Head of caudate nucleus (tissue), 42 donors: ENCODE measurements at regions not wholly inside any gene's neighbourhood (a gene's known extent, or its start where the extent isn't known, plus 50 kb on each side); places are given as distances from the start of the nearest gene placed in this dataset.

ENCODE experiments used
- DNase-seq, 42 donors: peaks; one replicate each; pipeline versions ENCODE4 v3.0.0 to v3.0.0-alpha.2; 2020 to 2021; ENCODE audit warnings: mixed read lengths in 7 of 42
- intact Hi-C: fragments of 100-400 bp; cut with DNase I; formaldehyde crosslinking; loops from one replicate; pipeline ENCODE4 v1.15.0; 2022

DNA sequence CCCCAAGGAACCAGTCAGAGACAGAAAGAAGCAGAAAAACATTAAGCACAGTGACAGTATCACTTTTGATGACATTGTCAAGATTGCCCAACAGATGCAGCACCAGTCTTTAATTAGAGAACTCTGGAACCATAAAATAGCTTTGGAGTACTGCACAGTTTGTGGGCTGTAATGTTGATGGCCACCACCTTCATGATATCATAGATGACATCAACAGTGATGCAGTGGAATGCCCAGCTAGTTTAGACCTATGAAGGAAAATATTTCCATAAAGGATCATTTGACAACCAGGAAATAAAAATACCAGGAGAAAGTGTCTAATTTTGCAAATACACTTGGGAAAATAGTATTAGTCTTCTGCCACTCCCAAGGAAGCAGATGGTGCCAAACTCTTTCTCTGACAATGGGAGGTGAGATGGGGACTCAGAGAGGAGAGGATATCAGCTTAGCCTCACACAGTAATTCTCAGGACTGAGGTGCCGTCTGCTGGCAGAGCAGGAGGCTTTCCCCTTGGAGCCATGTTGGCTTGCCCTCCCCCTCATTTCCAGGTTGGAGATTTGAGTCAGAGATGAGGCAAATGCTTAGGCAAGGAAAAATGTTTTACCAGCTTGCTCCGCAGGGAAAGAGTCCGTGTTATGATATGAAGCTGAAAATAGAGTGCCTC is 107.5 kb upstream of the CELF4 start:
- DNase-seq, result peak in 7 of 42 donors; percentile 25 to 66 (median 33)
- intact Hi-C loops, result no loop called here

DNA sequence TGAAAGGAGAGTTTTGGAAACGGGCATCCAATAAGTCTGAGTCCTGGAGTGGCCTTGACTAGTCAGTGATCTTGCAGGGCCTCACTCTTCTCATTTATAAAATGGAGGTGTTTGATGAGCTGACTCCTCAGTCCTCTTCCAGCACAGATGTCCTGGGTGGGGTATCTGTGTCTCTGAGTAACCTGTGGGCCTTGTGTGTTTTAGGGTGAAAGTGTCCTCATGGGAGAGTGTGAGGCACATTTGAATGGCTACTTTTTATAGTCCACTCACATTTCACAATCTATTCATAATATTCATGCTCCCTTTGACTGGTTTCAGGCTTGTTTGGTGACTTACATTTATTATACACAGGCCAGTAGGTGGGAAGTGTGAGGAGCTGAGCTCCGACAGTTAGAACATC is 106.4 kb upstream of the CELF4 start:
- intact Hi-C loops, result no loop called here
- DNase-seq, result peak in 1 of 42 donors; percentile 24

DNA sequence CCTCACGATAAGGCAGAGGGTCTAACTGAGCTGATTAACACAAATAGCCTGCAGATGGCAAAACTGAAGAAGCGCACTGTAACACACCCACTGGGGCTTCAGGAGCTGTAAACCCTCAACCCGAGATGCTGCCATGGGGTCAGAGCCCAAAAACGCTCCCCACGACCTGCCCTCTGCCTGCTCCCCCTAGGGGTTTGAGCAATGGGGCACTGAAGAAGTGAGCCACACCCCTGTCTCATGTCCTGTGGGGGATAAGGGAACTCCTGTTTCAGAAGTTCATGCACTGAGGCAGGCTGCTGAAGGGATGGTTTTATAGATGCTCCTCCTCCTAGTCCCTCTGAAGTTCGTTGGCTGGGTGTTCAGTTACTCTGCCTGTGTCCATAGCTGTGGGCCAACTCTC is 105.9 kb upstream of the CELF4 start:
- intact Hi-C loops, result no loop called here
- peak in 1 of 42 donors; percentile 26 for DNase-seq

DNA sequence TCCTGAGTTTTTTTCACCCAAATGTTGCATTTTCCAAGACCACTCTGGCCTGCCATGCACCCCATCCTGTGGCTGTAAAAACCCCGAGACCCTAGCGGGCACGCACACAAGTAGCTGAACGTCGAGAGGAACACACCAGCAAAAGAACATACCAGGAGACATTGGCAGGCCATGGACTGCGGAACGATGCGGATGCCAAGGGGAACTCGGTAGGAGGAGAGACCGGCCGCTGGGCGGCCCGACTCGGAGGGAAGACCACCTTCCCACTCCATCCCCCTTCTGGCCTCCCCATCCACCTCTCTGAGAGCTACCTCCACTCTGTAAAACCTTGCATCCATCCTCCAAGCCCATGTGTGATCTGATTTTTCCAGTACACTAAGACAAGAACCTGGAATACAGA is 105.5 kb upstream of the CELF4 start:
- intact Hi-C loops, result no loop called here
- DNase-seq, result peak in 1 of 42 donors; percentile 34

DNA sequence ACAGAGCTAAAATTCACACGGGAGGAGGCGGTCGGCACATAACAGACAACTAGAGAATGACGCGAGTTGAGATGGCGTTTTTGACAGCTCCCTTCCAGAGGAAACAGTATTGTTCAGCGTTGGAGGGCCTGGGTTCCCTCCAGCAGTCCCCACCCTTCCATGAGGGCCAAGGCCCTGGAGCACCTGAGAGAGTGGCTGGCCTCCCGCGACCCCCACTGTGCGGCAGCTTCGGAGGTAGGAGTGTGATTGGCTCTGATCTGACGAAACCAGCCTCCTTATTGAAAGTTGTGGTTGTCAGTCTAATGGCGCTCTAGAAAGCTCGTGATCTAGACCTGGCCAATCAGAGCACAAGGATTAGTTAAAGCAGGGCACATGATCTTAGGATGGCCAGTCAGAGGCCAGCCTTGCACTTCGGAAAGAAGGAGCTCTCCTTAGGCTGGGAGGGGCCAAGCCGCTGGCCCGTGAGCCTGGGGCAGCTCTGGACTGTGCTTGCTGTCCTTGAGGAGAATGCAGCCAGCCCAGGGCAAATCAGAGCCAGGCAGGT is 104.5 kb upstream of the CELF4 start:
- peak in 5 of 42 donors; percentile 22 to 51 (median 40) for DNase-seq
- intact Hi-C loops, result no loop called here

DNA sequence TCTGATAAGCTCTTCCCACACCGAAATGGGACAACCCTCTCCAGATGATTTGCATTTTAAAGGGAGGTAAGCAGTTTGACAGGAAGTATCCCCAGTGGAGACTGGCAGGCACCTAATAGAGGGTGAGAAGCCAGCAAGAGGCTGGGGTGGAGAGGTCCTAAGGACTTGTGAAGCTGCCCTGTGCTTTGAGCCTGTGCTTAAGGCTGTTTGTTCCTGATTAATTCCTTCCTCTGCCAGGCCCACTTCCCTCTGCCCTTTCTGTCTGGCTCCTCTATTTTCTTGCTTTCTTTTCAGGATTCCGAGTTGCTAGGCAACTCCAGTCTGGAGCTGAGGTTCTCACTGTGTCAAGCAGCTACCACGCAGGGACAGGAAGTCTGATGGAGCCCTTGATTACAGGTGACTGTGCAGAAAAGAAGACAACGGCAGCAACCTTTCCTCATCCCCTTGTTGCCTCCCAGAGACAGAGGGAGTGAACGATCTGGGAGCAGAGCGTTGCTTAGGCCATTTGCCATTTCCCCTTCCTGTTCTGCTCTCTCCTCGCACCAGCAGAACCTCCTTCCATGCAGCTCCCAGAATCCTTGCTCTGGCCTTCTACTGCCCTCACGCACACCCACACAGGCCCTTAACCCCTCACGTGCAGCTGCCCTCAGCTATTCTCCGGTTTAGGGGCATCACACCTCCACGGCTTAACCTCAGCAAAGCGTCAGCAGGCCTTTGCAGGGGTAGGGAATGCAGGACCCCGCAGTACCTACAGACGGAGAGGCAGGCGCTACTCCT is 103.6 kb upstream of the CELF4 start:
- intact Hi-C loops, result no loop called here
- peak in 33 of 42 donors; percentile 8 to 80 (median 48) for DNase-seq

DNA sequence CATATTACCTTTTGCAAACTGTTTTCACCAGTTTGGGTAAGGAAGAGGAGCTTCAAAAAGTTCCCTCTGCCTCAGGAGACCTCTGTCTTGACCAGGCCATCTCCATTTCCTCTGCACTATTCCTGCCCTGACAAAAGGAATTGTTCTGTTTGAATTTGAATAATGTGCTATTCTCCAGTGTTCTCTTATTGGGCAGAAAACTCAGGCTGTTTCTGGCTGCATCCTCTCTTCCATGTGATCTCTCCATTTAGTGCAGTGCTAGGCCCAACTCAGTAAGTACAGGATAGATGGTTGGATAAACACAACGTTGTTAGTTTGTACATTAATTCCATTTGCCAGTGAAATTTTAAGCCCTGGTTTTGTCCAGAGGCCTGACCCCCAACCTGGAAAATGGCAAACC is 102.2 kb upstream of the CELF4 start:
- intact Hi-C loops, result no loop called here
- DNase-seq, result peak in 1 of 42 donors; percentile 28

DNA sequence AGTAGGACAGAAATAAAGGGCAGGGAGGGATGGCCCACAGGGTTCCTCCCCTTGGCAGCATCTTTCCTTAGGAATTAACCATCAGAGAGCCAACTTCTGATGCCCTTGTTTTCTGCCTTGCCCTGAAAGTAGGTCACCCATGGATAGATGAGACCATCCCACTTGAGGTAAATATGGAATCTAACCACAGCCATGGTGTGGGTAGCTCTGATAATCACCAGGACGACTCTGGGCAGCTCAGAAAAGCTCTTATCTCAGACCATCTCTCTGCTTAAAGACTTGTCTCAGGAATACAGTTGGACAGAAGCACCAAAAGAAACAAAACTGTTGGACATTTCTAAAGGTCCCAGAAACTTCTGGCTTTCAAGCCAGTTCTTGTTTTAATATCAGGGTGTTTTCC is 101.4 kb upstream of the CELF4 start:
- DNase-seq, result no peak
- intact Hi-C loops, result no loop called here

DNA sequence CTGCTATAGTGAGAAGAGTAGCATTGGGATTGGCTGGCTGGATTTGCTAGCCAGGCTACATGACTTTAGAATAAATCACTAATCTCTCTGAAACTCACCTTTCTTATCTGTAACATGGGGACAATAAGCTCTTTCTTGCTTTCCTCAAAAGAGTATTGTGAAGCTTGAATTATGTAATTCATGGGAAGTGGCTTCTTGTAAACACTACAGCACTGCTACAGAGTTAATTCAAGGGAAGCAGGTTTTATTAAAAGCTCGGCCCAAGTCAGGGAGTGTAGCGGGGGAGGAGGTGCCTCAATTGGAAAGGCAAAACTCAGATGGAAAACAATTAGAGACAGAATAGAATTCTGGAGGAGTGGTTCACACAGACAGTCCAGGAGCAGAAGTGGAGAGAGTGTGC is 100.9 kb upstream of the CELF4 start:
- intact Hi-C loops, result no loop called here
- DNase-seq, result no peak

DNA sequence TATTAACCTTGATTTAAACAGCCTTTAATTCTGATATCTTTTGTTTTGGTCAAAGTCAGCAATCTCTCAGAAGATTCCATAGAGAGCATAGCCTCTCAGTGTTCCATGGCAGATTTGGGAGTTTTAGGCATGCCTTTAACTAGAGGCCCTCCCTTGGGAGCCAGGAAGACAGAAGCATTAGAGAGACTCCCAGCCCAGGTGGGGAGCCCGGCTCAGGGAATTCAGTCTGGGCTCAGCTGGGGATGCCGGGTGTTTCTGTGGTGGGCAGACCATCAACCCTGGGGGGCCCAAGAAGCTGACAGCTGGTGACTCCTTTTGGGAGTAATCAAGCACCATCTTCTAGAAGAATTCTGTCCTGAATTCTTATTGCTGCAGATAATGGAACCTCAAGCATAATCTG is 99.7 kb upstream of the CELF4 start:
- intact Hi-C loops, result no loop called here
- no peak for DNase-seq

DNA sequence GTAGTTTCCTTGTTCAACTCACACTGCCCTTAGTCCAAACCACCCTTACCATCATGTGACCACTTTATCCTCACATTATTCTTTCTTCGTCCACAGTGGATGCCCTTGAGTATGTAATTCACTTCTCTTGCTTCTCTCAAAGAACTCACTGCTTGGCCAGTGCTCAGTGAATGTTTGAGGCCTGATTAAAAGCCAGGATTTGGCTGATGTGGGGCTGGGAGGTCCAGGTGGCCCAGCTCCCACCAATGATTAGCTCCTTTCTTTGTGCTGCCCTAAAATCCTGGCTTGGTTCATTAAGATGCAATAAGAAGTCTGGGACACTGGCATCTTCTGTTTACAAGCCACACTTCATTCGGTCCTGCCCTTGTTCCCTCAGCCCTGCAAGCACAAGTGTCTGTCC is 97.8 kb upstream of the CELF4 start:
- intact Hi-C loops, result no loop called here
- DNase-seq, result peak in 10 of 42 donors; percentile 17 to 67 (median 32)

DNA sequence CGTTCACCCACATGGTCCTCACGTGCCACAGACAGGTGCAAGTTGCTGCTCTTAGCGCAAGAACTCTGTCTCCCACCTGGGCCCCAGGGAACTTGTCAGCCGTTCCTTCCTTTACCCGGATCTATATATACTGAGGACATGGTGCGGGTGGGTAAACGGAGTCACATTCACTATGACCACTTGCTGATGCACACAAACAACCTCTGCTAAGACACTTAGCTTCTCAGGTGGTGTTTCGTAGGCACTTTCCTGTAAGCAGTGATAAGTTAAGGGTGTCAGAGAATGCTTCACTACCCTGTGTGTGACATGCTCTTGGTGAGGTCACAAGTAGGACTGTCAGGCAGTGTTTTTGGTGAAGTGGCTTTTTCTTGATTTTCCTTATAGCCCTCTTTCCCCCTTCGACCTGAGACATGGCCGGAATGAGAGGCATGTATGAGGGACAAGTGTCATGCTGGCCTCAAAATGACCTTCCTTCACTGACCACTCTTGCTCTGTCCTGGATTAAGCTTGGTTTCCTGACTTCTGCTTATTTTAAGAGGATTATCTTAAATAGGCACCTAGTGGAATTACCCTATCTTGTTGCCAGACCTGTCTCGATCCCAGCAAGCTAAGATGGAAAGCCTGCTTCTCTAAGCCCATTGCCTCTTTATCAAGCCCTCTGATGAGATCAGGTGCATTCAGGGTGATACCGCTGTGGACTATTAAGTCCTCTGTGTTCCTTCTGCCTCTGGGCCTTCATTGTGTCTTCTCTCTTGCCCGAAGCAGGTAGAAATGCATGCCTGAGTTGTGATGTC is 97.1 kb upstream of the CELF4 start:
- DNase-seq, result no peak
- intact Hi-C loops, result no loop called here

DNA sequence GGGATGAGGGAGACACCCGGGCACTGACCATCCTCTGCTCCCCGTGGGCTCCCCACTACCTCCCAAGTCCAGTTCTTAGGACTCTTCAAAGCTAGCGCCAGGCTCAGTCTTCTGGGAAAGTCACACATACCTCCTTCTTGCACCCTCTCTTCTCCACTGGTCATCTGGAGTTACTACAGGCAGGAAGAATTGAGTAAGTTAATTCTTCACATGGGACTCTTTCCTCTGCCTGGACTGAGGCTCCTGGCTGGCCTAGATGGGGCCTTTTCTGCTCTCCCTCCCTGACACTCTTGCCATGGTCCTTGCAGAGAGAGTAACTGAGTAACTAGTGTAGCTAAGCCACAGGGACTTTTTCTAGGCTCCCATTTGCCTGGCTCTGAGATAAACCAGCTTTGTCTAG is 96.5 kb upstream of the CELF4 start:
- intact Hi-C loops, result no loop called here
- DNase-seq, result no peak

DNA sequence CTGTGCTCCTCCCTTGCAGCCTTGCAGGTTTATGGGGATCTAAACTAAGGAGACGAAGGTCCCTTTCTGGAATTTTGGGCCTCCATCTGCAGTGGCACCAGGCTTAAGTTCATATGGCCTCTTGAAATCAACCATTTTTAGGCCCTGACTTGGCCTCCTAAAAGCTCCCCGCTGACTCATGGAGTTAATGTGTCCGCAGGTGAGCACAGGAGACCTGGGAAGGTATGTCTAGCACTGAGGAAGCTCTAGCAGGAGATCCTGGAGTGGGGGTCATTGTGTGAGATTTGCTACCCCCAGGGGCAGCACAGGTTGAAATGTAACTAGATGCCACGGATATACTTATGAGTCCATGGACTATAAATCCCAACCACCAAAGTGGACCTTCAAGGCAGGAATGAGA is 95.9 kb upstream of the CELF4 start:
- DNase-seq, result no peak
- intact Hi-C loops, result no loop called here

DNA sequence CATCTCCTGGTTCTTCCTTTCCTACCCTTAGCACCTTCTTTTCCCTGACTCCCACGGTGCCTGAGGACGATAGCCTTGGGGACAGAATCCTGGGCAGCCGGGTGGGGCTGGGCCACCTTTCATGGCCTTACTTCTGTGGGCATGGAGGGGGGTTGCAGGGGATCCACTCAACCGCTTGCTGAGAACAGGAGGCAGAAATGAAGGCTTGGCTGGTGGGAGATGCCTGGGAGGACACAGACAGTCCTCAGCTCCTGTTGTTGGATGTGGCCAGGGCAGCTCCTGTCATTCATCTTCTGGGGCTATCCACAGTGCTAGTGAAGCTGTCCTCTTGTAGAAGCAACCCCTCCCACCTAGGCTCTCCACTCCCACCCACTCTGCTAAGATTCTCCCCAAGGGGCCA is 95.5 kb upstream of the CELF4 start:
- intact Hi-C loops, result no loop called here
- no peak for DNase-seq

DNA sequence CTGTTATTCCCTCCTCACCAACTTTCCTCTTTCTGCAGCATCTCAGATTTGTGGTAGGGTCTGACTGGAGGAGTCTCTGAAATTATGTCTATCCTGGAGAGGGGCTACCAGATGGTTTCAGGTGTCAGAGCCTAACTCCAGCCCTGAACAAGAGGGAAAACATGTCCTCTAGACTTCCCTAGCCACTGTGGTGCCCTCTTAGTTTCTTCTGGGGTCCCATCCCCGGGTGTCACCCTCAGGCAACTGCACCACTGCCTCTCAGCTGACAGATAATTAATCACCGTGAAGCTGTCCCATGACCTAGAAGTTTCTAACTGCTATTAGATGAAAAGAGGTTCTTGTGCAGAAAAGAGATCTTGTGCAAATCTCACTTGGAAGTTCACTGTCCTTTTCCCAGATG is 95.1 kb upstream of the CELF4 start:
- intact Hi-C loops, result no loop called here
- DNase-seq, result no peak

DNA sequence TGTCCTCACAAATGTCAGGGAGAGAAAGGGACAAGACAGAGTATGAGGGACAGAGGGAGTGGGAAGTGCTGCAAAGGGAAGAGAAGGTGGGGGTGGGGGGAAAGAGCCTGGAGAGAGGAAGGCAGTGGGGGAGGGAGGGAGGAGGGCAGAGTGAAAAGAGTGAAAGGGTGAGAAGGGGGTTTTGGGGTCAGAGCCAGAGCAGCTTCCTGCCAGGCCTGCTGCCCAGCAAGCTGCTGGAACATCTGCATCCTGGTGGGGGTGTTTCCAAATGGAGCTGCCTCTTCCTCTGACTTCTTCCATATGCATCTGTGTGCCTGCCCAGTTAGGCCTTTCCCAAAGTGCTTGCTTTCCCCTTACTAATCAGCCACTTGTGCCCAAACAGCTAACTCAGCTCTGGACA is 94.3 kb upstream of the CELF4 start:
- no peak for DNase-seq
- intact Hi-C loops, result no loop called here

DNA sequence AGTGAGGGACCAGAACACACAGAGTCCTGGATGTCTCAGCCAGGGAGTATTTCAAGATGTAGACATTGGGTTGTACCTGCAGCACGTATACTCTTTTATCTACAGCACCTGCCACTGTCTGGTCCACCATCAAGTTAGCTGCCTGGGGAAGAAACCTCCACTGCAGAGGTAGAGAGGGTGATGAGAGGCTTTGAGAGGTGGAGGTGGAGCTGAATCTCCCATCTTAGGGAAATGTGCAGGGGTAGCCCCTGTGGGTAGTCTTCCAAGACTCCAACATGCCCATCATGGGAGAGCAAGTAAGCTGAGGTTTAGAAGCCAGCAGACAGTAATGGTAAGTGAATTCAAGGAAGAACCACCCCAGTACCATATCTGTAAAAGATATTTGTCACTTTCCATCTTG is 93.3 kb upstream of the CELF4 start:
- intact Hi-C loops, result no loop called here

DNA sequence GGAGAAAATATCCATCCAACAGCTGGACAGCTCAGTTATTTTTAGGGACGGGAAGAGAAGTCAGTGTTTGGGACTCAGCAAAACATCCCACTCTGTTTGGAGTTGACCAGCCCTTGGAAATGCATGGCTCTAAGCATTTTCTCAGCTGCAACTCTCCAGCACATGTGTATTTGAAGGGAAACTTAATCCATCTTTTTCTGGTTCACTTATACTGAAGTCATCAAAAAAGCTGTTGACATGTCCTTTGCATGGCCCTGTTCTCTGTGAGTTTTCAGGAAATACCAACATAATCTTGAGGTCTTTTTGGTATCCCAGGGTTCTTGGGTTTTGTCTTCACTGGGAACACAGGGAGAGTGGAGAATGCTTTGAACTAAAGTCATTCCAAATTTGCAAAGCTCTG is 91.9 kb upstream of the CELF4 start:
- no peak for DNase-seq
- intact Hi-C loops, result no loop called here

More for the DNA sequence above, 93.3 kb upstream of the CELF4 start:
- no peak for DNase-seq
